Skeletal muscle tissue (tissue), 3 donors: ENCODE measurements at regions not wholly inside any gene's neighbourhood (a gene's known extent, or its start where the extent isn't known, plus 50 kb on each side); places are given as distances from the start of the nearest gene placed in this dataset.
"Not testable (repeated sequence)": the region's sequence is repeated elsewhere in the genome, so short reads cannot be mapped to it uniquely, and the experiment has no call there.

ENCODE experiments used
- H3K27ac ChIP-seq: one replicate; pipeline ENCODE4 v1.7.0; 2013; ENCODE audit warnings: mild to moderate bottlenecking, low read depth, low read length, inconsistent platforms
- H3K27me3 ChIP-seq, 3 donors: one replicate each; pipeline ENCODE4 v1.7.0; 2013; ENCODE audit warnings: low read length in 3 of 3; ENCODE audit not compliant: control insufficient read depth in 3 of 3, insufficient read depth in 3 of 3
- H3K36me3 ChIP-seq, 3 donors: one replicate each; pipeline ENCODE4 v1.7.0; 2013; ENCODE audit warnings: low read length in 3 of 3; ENCODE audit not compliant: control insufficient read depth in 3 of 3, insufficient read depth in 3 of 3
- H3K4me1 ChIP-seq, 3 donors: one replicate each; pipeline ENCODE4 v1.7.0; 2013; ENCODE audit warnings: low read length in 3 of 3, mild to moderate bottlenecking in 3 of 3; ENCODE audit not compliant: control insufficient read depth in 3 of 3, insufficient read depth in 3 of 3
- H3K4me3 ChIP-seq, 3 donors: one replicate each; pipeline ENCODE4 v1.7.0; 2013; ENCODE audit warnings: low read length in 3 of 3
- H3K9ac ChIP-seq, 3 donors: one replicate each; pipeline ENCODE4 v1.7.0; 2013; ENCODE audit warnings: low read length in 3 of 3, mild to moderate bottlenecking in 3 of 3, moderate library complexity in 2 of 3, low read depth in 1 of 3
- H3K9me3 ChIP-seq, 3 donors: one replicate each; pipeline ENCODE4 v1.7.0; 2013; ENCODE audit warnings: low read length in 3 of 3; ENCODE audit not compliant: control insufficient read depth in 3 of 3
- donor health status: Osteomylitis.

DNA sequence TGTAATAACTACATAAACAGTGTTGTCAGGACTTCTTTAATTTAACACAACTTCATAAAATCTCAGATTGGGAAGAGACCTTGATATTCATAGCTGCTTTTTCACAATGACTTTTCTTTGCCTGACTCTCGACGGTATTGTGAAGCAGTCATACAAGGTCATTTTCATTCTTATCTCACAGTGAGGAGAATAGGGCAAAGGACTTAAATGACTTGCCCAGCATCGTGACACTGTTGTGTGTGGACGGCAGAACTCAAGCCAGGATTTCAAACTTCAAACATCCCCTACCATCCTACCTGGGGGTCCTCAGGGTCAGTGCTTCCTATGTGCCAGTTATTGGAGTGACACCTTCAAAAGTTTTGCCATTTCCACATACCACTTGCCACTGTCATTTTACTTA lies 138.5 kb upstream of the GDF10 start:
- H3K4me1 ChIP-seq, result peaks cover 2 to 5% (median 5%) of the 10 kb centered on the region in 3 donors
- peaks cover 2 to 8% (median 5%) of the 10 kb centered on the region in 3 donors for H3K27me3 ChIP-seq
- no peak overlapping the region for H3K27ac ChIP-seq
- no peaks in the 10 kb centered on the region for H3K36me3 ChIP-seq
- no peak overlapping the region for H3K9ac ChIP-seq
- H3K4me3 ChIP-seq, result no peak overlapping the region
- H3K9me3 ChIP-seq, result no peaks in the 10 kb centered on the region

DNA sequence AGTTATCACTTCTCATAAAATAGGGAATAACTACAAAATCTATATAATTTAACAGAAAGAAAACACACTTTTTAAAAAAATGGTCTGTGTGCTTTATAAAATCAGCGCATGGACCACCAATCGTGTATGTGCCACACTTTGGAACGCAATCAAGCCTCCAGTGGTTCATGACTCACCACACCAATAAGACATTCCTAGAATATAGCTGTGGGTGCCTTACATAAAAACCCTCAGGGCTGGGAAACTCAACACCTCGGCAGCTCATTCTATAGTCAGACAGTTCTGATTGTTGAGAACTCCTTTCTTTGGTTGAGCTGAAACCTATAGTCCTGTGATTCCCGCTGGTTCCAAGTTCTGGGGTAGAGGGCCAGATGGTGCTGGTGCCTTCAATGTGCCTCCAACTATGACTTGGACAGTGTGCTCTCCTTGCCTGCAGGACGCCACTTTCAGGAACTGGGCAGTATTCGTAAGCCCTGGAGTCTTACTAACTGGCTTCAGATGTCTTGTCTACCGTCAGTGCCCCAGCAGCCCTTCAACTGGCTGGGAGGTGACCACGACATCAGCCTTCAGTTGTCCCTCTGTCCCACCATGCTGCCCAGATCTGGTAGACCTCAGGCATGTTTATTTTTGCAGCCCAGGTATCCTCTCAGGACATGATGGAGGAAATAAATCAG lies 135.7 kb upstream of the GDF10 start:
- Histone ChIP-seq H3K9ac (no peak overlapping the region), H3K36me3 (no peaks in the 10 kb centered on the region), H3K4me1 (peaks cover 3 to 5% (median 5%) of the 10 kb centered on the region in 3 donors), H3K4me3 (no peak overlapping the region), H3K9me3 (no peaks in the 10 kb centered on the region), H3K27ac (no peak overlapping the region), H3K27me3 (peaks cover 2 to 8% (median 5%) of the 10 kb centered on the region in 3 donors)

DNA sequence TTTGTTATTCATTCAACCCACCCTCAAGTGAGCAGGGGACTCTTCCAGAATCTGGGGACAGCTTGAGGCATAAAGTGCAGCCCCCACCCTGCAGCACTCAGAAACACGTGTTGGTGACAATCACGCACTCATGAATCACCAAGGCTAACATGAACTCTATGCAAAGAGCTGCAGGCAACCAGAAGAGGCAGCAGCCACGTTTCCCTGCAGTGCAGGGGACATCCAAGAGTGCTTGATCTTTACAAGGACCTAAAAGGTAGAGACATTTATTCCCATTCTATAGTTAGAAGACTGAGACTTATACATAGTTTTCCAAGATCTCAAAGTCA lies 135.2 kb upstream of the GDF10 start:
- no peak overlapping the region for H3K4me3 ChIP-seq
- peaks cover 3 to 5% (median 5%) of the 10 kb centered on the region in 3 donors for H3K4me1 ChIP-seq
- peaks cover 2 to 8% (median 5%) of the 10 kb centered on the region in 3 donors for H3K27me3 ChIP-seq
- H3K9me3 ChIP-seq, result no peaks in the 10 kb centered on the region
- no peaks in the 10 kb centered on the region for H3K36me3 ChIP-seq
- H3K27ac ChIP-seq, result no peak overlapping the region
- no peak overlapping the region for H3K9ac ChIP-seq

DNA sequence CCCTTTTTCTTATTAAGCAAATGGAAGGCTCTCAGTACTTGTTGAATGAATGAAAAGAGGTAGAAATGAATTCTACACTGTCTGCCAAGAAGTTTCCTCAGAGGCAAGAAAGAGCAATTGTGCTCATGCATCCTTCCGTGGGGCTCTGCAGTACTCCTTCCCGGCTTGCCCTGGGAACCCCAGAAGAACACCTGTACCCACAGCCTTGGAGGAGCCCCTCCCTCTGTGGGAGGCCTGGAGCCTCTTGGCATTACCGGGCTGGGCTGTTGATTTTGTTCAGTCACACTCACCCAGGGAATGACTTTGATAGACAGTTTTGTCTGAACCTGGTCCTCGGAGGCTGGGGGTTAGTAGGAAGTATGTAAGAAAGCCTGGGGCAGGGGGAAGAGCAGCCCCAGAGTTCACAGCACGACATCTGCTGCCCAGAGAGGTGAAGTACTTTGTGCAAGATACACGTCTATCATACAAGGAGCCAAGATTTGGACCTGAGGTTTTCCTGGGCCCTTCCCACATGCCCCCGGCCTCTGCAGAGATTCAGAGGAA lies 134.8 kb upstream of the GDF10 start:
- Histone ChIP-seq H3K9ac (peak overlapping the region in 1 of 3 donors; percentile 4), H3K27me3 (peaks cover 2 to 8% (median 5%) of the 10 kb centered on the region in 3 donors), H3K36me3 (no peaks in the 10 kb centered on the region), H3K27ac (peak overlapping the region; percentile 25), H3K4me1 (peaks cover 3 to 5% (median 5%) of the 10 kb centered on the region in 3 donors), H3K4me3 (peak overlapping the region in 1 of 3 donors; percentile 22), H3K9me3 (no peaks in the 10 kb centered on the region)

DNA sequence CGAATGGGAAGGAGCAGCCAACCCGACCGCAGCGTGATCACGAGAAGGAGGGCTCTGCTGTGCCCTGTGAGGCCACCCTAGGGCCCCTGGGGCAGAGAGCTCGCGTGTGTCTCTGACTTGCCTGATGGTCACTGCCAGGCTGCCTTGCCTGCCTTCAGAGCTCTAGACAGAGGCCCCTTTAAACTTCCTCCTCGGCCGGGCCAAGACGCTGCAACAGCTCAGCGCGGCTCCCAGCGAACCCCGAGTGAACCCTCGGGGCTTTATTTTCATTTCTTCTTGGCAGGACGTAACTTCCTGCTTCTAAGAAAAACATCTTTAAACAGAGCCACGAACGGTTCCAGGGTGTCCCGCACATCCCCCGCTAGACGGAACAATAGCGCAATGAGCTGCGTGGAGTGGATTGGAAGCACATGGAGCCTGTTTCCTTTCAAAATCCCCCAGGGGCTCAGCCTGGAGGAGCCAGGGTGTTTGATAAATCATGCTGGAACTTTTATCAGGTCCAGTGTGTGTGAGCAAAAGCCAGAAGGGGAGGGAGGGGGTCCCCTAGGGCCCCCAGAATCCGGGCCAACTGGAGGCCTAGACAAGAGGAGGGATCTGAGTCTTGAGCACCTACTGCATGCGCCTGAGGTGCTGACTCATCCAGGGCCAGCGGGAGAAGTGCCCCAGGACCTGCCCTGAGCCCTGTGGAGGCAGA lies 134.1 kb upstream of the GDF10 start:
- Histone ChIP-seq H3K9ac (peak overlapping the region in 1 of 3 donors; percentile 4), H3K4me3 (peak overlapping the region in 2 of 3 donors; percentile 23 to 29), H3K36me3 (no peaks in the 10 kb centered on the region), H3K4me1 (peaks cover 3 to 5% (median 5%) of the 10 kb centered on the region in 3 donors), H3K27ac (peak overlapping the region; percentile 25), H3K27me3 (peaks cover 2 to 8% (median 5%) of the 10 kb centered on the region in 3 donors), H3K9me3 (no peaks in the 10 kb centered on the region)

DNA sequence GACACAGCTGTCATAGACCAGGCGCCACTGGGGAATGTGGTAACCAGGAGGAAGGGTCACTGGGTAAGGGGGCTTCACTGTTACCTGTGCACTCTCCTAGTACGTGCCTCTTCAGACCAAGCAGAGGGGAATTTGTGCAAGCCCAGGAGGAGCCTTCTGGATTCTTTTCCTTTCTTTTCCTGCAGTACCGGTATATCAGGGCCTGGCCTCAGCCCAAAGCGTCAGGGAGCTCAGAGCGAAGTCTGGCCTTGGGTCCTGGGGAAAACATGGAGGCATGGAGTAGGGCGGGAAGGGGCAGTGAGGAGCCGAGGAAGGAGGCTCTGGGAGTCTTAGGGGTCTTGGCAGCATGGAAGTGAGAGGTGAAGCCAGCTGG lies 133.6 kb upstream of the GDF10 start:
- no peaks in the 10 kb centered on the region for H3K9me3 ChIP-seq
- H3K4me1 ChIP-seq, result peaks cover 3 to 5% (median 5%) of the 10 kb centered on the region in 3 donors
- H3K27ac ChIP-seq, result no peak overlapping the region
- H3K9ac ChIP-seq, result no peak overlapping the region
- no peaks in the 10 kb centered on the region for H3K36me3 ChIP-seq
- H3K4me3 ChIP-seq, result peak overlapping the region in 2 of 3 donors; percentile 23 to 29
- H3K27me3 ChIP-seq, result peaks cover 2 to 8% (median 5%) of the 10 kb centered on the region in 3 donors

DNA sequence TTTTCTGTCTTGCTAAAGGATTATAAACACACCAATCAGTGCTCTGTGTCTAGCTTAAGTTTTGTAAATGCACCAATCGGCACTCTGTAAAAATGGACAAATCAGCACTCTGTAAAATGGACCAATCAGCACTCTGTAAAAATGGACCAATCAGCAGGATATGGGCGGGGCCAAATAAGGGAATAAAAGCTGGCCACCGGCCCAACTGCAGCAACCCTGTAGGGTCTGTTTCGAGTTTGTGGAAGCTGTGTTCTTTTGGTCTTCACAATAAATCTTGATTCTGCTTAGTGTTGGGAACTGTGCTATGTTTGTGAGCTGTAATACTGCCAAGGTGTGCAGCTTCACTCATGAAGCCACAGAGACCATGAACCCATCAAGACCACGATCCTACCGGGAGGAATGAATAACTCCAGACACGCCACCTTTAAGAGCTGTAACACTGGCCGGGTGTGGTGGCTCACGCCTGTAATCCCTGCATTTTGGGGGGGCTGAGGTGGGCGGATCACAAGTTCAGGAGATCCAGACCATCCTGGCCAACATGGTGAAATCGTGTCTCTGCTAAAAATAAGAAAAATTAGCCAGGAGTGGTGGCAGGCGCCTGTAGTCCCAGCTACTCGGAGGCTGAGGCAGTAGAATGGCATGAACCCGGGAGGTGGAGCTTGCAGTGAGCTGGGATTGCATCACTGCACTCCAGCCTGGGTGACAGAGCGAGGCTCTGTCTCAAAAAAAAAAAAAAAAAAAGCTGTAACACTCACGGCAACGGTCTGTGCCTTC lies 133.0 kb upstream of the GDF10 start:
- not testable (repeated sequence) for H3K27me3 ChIP-seq, H3K27ac ChIP-seq, H3K9me3 ChIP-seq, H3K4me1 ChIP-seq, H3K4me3 ChIP-seq, H3K36me3 ChIP-seq, H3K9ac ChIP-seq

DNA sequence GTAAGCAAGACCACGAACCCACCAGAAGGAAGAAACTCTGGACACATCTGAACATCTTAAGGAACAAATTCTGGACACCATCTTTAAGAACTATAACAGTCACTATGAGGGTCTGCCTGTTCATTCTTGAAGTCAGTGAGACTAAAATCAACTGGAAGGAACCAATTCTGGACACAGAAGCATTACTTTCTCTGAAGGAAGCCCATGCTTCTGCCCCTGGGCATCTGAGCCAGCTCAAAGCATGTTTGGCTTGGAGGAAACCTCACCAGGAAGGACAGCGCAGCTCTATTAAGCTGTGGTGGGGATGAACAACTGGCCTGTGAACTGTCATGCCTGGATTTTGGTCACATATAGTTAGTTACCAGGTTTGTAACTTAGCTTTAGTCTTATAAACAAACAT lies 132.4 kb upstream of the GDF10 start:
- peaks cover 3 to 5% (median 5%) of the 10 kb centered on the region in 3 donors for H3K4me1 ChIP-seq
- H3K27ac ChIP-seq, result no peak overlapping the region
- no peaks in the 10 kb centered on the region for H3K36me3 ChIP-seq
- peaks cover 2 to 8% (median 5%) of the 10 kb centered on the region in 3 donors for H3K27me3 ChIP-seq
- H3K4me3 ChIP-seq, result no peak overlapping the region
- H3K9me3 ChIP-seq, result no peaks in the 10 kb centered on the region
- H3K9ac ChIP-seq, result no peak overlapping the region

DNA sequence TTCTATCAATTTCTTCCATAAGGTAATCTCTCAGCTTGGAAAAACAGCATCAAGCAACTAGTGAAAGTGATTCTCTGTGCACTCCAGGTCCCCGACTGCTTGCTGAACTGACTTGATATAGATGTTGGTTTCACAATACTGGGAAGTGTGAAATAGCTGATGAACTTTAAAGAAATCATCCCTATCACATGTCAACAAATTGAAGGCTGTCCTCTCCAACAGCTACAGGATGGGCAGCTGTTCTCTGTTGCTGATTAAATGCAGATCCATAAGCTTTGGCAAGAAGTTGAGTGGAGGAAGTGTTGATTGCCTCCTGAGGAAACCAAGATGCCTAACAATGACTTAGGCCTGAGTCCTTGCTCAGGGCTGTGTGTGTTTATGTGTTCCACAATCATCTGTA lies 130.4 kb upstream of the GDF10 start:
- H3K36me3 ChIP-seq, result no peaks in the 10 kb centered on the region
- H3K27me3 ChIP-seq, result peaks cover 2 to 8% (median 3%) of the 10 kb centered on the region in 3 donors
- peaks cover 3 to 5% (median 5%) of the 10 kb centered on the region in 3 donors for H3K4me1 ChIP-seq
- no peaks in the 10 kb centered on the region for H3K9me3 ChIP-seq
- H3K9ac ChIP-seq, result no peak overlapping the region
- no peak overlapping the region for H3K4me3 ChIP-seq
- H3K27ac ChIP-seq, result no peak overlapping the region
